ENCODE measurements at regions not wholly inside any gene's neighbourhood (a gene's known extent, or its start where the extent isn't known, plus 50 kb on each side); places are given as distances from the start of the nearest gene placed in this dataset.

GRCh38 chr14:71536015-71536740, 396.1 kb upstream of the RGS6 start:
- no peak for TF ChIP-seq EZH2 (IDR thresholded peaks at IDR 0.05; ENCODE audit: low read depth)
- no peak for TF ChIP-seq CTCF (conservative IDR thresholded peaks at IDR 0.05)

Data from PC-9 (cell line).